ENCODE measurements at regions not wholly inside any gene's neighbourhood (a gene's known extent, or its start where the extent isn't known, plus 50 kb on each side); places are given as distances from the start of the nearest gene placed in this dataset.

- no peaks in the 10 kb centered on the region for H3K79me2 ChIP-seq (ENCODE audit: low read length)
- TF ChIP-seq, protein P1, sequence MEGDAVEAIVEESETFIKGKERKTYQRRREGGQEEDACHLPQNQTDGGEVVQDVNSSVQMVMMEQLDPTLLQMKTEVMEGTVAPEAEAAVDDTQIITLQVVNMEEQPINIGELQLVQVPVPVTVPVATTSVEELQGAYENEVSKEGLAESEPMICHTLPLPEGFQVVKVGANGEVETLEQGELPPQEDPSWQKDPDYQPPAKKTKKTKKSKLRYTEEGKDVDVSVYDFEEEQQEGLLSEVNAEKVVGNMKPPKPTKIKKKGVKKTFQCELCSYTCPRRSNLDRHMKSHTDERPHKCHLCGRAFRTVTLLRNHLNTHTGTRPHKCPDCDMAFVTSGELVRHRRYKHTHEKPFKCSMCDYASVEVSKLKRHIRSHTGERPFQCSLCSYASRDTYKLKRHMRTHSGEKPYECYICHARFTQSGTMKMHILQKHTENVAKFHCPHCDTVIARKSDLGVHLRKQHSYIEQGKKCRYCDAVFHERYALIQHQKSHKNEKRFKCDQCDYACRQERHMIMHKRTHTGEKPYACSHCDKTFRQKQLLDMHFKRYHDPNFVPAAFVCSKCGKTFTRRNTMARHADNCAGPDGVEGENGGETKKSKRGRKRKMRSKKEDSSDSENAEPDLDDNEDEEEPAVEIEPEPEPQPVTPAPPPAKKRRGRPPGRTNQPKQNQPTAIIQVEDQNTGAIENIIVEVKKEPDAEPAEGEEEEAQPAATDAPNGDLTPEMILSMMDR (IDR thresholded peaks at IDR 0.05; ENCODE audit: low read depth, low read length), result no peak
- no peak for TF ChIP-seq EZH2phosphoT487 (IDR thresholded peaks at IDR 0.05; ENCODE audit: low read depth)
Measured at GRCh38 chr1:112061901-112062320, 72.4 kb upstream of the KCND3 start.

GRCh38 chr1:112063781-112064728 is 74.6 kb upstream of the KCND3 start:
- H3K4me1 ChIP-seq (ENCODE audit: low read length), result peaks cover 49% of the 10 kb centered on the region

More at GRCh38 chr1:112061901-112062320, 72.4 kb upstream of the KCND3 start:
- Histone ChIP-seq H3K4me3 (ENCODE audit: low read length) (peak overlapping the region; percentile 0; the same call in 1 of the 2 replicates), H2AFZ (ENCODE audit: low read depth, low read length) (no peak overlapping the region), H3K27ac (ENCODE audit: low read length) (peak overlapping the region; percentile 37; the same call in 1 of the 2 replicates), H3K9me3 (ENCODE audit: insufficient read depth, low read length) (no peaks in the 10 kb centered on the region), H4K20me1 (ENCODE audit: insufficient read depth, low read length) (no peaks in the 10 kb centered on the region), H3K27me3 (ENCODE audit: low read depth, low read length) (no peaks in the 10 kb centered on the region), H3K4me2 (ENCODE audit: low read length) (peak overlapping the region; percentile 57), H3K36me3 (replicated peaks; ENCODE audit: low read depth, low read length) (peaks cover 3% of the 10 kb centered on the region), H3K4me1 (ENCODE audit: low read length) (peaks cover 49% of the 10 kb centered on the region), H3K9ac (ENCODE audit: low read length) (peak overlapping the region; percentile 18; the same call in 1 of the 2 replicates)

DNA sequence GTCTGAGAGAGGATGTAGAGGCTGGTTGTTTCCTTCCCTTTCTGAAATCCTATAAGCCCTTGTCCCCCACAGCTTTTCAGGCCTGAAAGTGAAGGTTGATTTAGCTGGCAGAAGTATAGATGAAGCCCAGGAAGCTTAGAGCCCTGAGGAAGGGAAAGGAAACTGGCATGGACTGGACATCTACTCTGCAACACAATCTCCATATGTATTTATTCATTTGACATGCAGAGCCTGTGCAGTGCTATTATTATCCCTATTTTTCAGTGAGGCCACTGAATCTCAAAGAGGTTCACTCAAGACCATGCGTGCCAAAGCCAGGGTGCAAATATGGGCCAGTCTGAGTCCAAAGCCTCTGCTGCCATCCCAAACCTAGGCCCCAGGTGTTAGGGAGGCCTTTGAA is 78.5 kb upstream of the KCND3 start:
- no peaks in the 10 kb centered on the region for H3K9me3 ChIP-seq (ENCODE audit: insufficient read depth, low read length)
- TF ChIP-seq EZH2phosphoT487 (IDR thresholded peaks at IDR 0.05; ENCODE audit: low read depth), result no peak
- TF ChIP-seq, protein P1 (IDR thresholded peaks at IDR 0.05; ENCODE audit: low read depth, low read length), result no peak
- no peaks in the 10 kb centered on the region for H3K27me3 ChIP-seq (ENCODE audit: low read depth, low read length)
- no peak overlapping the region for H2AFZ ChIP-seq (ENCODE audit: low read depth, low read length)
- no peak overlapping the region for H3K4me3 ChIP-seq (ENCODE audit: low read length)
- H3K9ac ChIP-seq (ENCODE audit: low read length), result no peak overlapping the region
- no peak overlapping the region for H3K4me2 ChIP-seq (ENCODE audit: low read length)
- H3K79me2 ChIP-seq (ENCODE audit: low read length), result no peaks in the 10 kb centered on the region
- peaks cover 19% of the 10 kb centered on the region for H3K4me1 ChIP-seq (ENCODE audit: low read length)
- no peaks in the 10 kb centered on the region for H4K20me1 ChIP-seq (ENCODE audit: insufficient read depth, low read length)
- H3K27ac ChIP-seq (ENCODE audit: low read length), result no peak overlapping the region
- H3K36me3 ChIP-seq (replicated peaks; ENCODE audit: low read depth, low read length), result peaks cover 3% of the 10 kb centered on the region

More at GRCh38 chr1:112063781-112064728, 74.6 kb upstream of the KCND3 start:
- TF ChIP-seq EZH2phosphoT487 (IDR thresholded peaks at IDR 0.05; ENCODE audit: low read depth), result no peak
- TF ChIP-seq, protein P1 (IDR thresholded peaks at IDR 0.05; ENCODE audit: low read depth, low read length), result no peak
- no peak overlapping the region; the same call in 1 of the 2 replicates for H3K9ac ChIP-seq (ENCODE audit: low read length)
- no peaks in the 10 kb centered on the region for H3K9me3 ChIP-seq (ENCODE audit: insufficient read depth, low read length)
- no peaks in the 10 kb centered on the region for H3K27me3 ChIP-seq (ENCODE audit: low read depth, low read length)
- peak overlapping the region; percentile 6; the same call in 1 of the 2 replicates for H3K27ac ChIP-seq (ENCODE audit: low read length)
- H4K20me1 ChIP-seq (ENCODE audit: insufficient read depth, low read length), result no peaks in the 10 kb centered on the region
- no peaks in the 10 kb centered on the region for H3K79me2 ChIP-seq (ENCODE audit: low read length)
- no peak overlapping the region for H2AFZ ChIP-seq (ENCODE audit: low read depth, low read length)
- peak overlapping the region; percentile 52 for H3K4me2 ChIP-seq (ENCODE audit: low read length)
- peaks cover 3% of the 10 kb centered on the region for H3K36me3 ChIP-seq (replicated peaks; ENCODE audit: low read depth, low read length)
- H3K4me3 ChIP-seq (ENCODE audit: low read length), result peak overlapping the region; percentile 22; the same call in 1 of the 2 replicates

GRCh38 chr1:112070677-112071076 is 81.2 kb upstream of the KCND3 start:
- Histone ChIP-seq H3K4me3 (ENCODE audit: low read length) (no peak overlapping the region), H4K20me1 (ENCODE audit: insufficient read depth, low read length) (no peaks in the 10 kb centered on the region), H3K79me2 (ENCODE audit: low read length) (no peaks in the 10 kb centered on the region), H3K27ac (ENCODE audit: low read length) (no peak overlapping the region), H3K4me1 (ENCODE audit: low read length) (no peaks in the 10 kb centered on the region), H3K4me2 (ENCODE audit: low read length) (no peak overlapping the region), H2AFZ (ENCODE audit: low read depth, low read length) (no peak overlapping the region), H3K9ac (ENCODE audit: low read length) (no peak overlapping the region), H3K36me3 (replicated peaks; ENCODE audit: low read depth, low read length) (no peaks in the 10 kb centered on the region), H3K27me3 (ENCODE audit: low read depth, low read length) (no peaks in the 10 kb centered on the region), H3K9me3 (ENCODE audit: insufficient read depth, low read length) (no peaks in the 10 kb centered on the region)
- TF ChIP-seq, protein P1 (IDR thresholded peaks at IDR 0.05; ENCODE audit: low read depth, low read length), result no peak
- TF ChIP-seq EZH2phosphoT487 (IDR thresholded peaks at IDR 0.05; ENCODE audit: low read depth), result no peak

Measured in OCI-LY3 (cell line).